Suprapubic skin (tissue), 4 donors: ENCODE measurements at regions not wholly inside any gene's neighbourhood (a gene's known extent, or its start where the extent isn't known, plus 50 kb on each side); places are given as distances from the start of the nearest gene placed in this dataset.

Experiments used
- DNase-seq, 2 donors: peaks; one replicate each; pipeline ENCODE4 v3.0.0-alpha.2; 2019; ENCODE audit warnings: low spot score in 2 of 2
- H3K27ac ChIP-seq: fragments of 200-600 bp; sonication (generic); one replicate; pipeline ENCODE4 v1.5.1; 2019
- H3K27me3 ChIP-seq: fragments of 200-600 bp; sonication (generic); one replicate; pipeline ENCODE4 v1.5.1; 2019
- H3K36me3 ChIP-seq: fragments of 200-600 bp; sonication (generic); one replicate; pipeline ENCODE4 v1.5.1; 2019
- H3K4me1 ChIP-seq: fragments of 200-600 bp; sonication (generic); one replicate; pipeline ENCODE4 v1.5.1; 2019
- H3K4me3 ChIP-seq: fragments of 200-600 bp; sonication (generic); one replicate; pipeline ENCODE4 v1.5.1; 2019; ENCODE audit warnings: mild to moderate bottlenecking
- H3K9me3 ChIP-seq: fragments of 200-600 bp; sonication (generic); one replicate; pipeline ENCODE4 v1.5.1; 2019
- CTCF ChIP-seq, 2 donors: fragments of 200-600 bp in 1 of 2; fragments of 450-650 bp in 1 of 2; sonication (generic) in 1 of 2; IDR thresholded peaks; one replicate each; pipeline ENCODE4 v1.5.1; 2016 to 2019; ENCODE audit warnings: antibody characterized with exemption in 2 of 2, mild to moderate bottlenecking in 1 of 2, moderate library complexity in 1 of 2
- EP300 ChIP-seq: sonication (generic); formaldehyde crosslinking; IDR thresholded peaks from one replicate; pipeline ENCODE4 v1.6.1; 2017; ENCODE audit warnings: antibody characterized with exemption
- POLR2A ChIP-seq, 2 donors: fragments of 450-650 bp; IDR thresholded peaks; one replicate each; pipeline ENCODE4 v1.6.1; 2017; ENCODE audit warnings: antibody characterized with exemption in 2 of 2, mild to moderate bottlenecking in 2 of 2, moderate library complexity in 2 of 2
- POLR2AphosphoS5 ChIP-seq, 3 donors: sonication (generic); formaldehyde crosslinking; IDR thresholded peaks; one replicate each; pipeline ENCODE4 v1.6.1; 2017; ENCODE audit warnings: antibody characterized with exemption in 3 of 3
- WGBS: methylation state at CpG from one replicate; pipeline ENCODE4 v1.1.5; 2018; 5-methylcytosine and 5-hydroxymethylcytosine counted together

DNA sequence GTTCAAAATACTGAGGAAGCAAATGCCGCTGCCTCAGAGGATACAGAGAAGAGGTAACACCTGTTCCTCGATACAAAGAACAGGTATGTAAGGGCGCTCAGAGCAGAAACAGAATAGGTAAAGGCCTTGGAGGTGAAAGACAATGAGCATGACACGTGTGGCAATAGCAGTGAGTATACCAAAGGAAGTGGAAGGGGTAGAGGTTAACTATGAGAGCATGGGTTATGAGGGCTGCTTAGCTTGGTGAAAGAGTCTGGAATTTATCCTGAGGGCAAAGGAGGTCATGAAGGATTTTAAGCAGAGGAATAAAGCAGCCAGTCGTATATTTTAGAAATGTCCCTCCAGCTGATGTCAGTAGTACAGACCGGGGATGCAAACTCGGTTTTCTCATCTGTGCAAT lies 269.8 kb upstream of the ZNF462 start:
- TF ChIP-seq CTCF (IDR thresholded peaks at IDR 0.05) (no peak), POLR2AphosphoS5 (IDR thresholded peaks at IDR 0.05) (no peak), EP300 (no peak), POLR2A (IDR thresholded peaks at IDR 0.05) (no peak)

DNA sequence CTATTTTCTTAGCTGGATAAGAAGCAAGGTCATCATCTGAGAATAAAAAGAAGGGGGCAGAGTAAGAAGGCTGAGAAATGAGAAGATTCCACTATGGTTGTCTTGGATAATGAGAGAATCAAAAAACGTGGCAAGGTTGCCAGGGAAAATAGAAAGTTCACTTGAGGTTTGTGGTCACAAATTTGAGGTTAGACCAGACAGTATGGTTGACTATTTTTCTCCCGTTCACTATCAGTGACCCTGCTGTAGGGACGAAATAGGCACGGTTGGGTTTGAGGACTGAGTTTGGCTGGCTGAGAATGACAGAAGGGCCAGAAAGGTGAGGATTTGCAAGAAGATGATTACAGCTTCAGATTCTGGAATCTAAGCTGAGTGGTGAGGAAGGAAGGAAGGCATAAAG lies 266.0 kb upstream of the ZNF462 start:
- Histone ChIP-seq H3K9me3 (no peaks in the 10 kb centered on the region), H3K27ac (no peak overlapping the region), H3K36me3 (no peaks in the 10 kb centered on the region), H3K4me3 (no peak overlapping the region), H3K4me1 (no peaks in the 10 kb centered on the region), H3K27me3 (no peaks in the 10 kb centered on the region)
- 65% methylated on average over 4 of the region's 4 CpGs for WGBS
- DNase-seq, result no peak
- TF ChIP-seq EP300, result no peak
- no peak for TF ChIP-seq POLR2A (IDR thresholded peaks at IDR 0.05)
- no peak for TF ChIP-seq POLR2AphosphoS5 (IDR thresholded peaks at IDR 0.05)
- no peak for TF ChIP-seq CTCF (IDR thresholded peaks at IDR 0.05)

More for the DNA sequence above, 269.8 kb upstream of the ZNF462 start:
- no peak for DNase-seq
- H3K4me3 ChIP-seq, result no peak overlapping the region
- H3K9me3 ChIP-seq, result no peaks in the 10 kb centered on the region
- H3K36me3 ChIP-seq, result no peaks in the 10 kb centered on the region
- WGBS, result 73% methylated on average over 7 of the region's 7 CpGs
- no peaks in the 10 kb centered on the region for H3K27me3 ChIP-seq
- H3K4me1 ChIP-seq, result peaks cover 10% of the 10 kb centered on the region
- no peak overlapping the region for H3K27ac ChIP-seq

DNA sequence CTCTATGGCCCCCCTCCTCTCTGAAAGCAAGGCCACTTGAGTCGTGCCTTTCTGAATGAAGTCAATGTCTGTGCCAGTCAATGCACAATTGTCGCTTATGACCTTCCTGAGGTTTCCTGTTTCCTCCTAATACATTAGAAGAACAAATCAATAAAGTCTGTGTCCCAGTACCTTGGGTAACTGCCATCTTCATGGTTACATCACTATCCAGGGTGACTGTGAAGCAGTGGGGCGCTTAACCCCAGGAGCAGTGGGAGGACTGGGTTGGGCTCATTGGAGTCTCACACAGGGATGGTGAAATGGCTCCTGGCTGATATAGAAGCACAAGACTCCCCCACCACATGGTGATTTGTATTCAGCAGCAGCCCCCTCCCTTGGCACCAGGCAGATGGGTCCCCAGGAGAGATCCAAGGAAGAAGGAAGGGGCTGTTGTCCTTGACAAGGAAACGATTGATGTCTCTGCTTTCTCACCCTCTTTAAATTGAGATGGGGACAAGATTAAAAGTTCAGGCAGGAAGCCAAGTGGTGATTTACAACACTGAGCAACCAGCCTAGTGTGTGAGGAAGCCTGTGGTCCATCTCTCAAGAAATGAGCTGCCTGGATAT lies 261.9 kb upstream of the ZNF462 start:
- no peaks in the 10 kb centered on the region for H3K27me3 ChIP-seq
- TF ChIP-seq CTCF (IDR thresholded peaks at IDR 0.05), result no peak
- TF ChIP-seq POLR2AphosphoS5 (IDR thresholded peaks at IDR 0.05), result no peak
- TF ChIP-seq POLR2A (IDR thresholded peaks at IDR 0.05), result no peak
- no peak for TF ChIP-seq EP300
- no peak overlapping the region for H3K4me3 ChIP-seq
- H3K4me1 ChIP-seq, result no peaks in the 10 kb centered on the region
- 66% methylated on average over 4 of the region's 4 CpGs for whole genome bisulfite sequencing
- no peak for DNase-seq
- no peaks in the 10 kb centered on the region for H3K36me3 ChIP-seq
- H3K9me3 ChIP-seq, result no peaks in the 10 kb centered on the region
- no peak overlapping the region for H3K27ac ChIP-seq

DNA sequence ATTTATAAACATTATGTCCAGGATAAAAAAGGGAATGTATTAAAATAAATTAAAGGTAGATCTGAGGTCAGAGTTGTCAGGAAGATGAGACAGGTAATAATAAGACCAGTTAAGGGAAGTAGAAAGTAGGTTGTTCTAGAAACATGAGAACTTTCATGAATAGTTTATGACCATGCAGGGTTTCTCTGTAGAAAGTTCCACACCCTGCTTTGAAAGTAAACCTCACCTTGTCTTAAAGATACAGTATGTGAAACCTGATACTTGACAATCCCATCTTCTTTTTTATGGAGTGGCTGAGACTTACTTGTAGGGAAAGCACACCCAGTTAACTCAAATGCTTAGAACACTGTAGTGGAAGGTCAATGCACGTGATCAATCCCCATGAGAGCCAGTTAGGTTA lies 260.6 kb upstream of the ZNF462 start:
- H3K36me3 ChIP-seq, result no peaks in the 10 kb centered on the region
- TF ChIP-seq CTCF (IDR thresholded peaks at IDR 0.05), result no peak
- no peak for TF ChIP-seq POLR2AphosphoS5 (IDR thresholded peaks at IDR 0.05)
- TF ChIP-seq POLR2A (IDR thresholded peaks at IDR 0.05), result no peak
- TF ChIP-seq EP300, result no peak
- 82% methylated on average over 1 of the region's 1 CpG for WGBS
- no peaks in the 10 kb centered on the region for H3K27me3 ChIP-seq
- no peaks in the 10 kb centered on the region for H3K9me3 ChIP-seq
- no peak overlapping the region for H3K4me3 ChIP-seq
- DNase-seq, result no peak
- no peak overlapping the region for H3K27ac ChIP-seq
- H3K4me1 ChIP-seq, result no peaks in the 10 kb centered on the region

DNA sequence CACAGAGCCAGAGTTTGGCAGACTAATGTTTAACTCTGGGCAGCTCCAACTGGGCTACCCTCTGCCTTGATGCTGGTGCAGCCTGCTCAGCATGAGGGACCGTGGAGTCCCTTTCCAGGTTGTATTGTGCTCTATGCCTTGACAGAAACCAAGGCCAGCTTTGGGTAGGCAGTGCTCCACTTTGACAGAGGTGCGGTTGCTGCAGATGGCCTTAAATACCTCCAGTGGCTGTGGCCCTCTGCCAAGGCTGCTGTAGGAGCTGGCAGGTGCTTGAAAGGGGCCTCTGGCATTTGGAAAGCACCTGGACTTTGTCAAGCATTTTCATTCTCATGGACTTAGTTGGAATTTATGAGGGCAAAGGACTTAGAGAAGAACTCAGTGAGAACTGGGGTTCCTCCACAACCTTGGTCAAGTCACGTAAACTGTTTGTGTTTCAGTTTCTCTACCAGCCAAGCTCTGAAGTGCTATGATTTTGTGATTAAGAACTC lies 249.7 kb upstream of the ZNF462 start:
- H3K4me3 ChIP-seq, result no peak overlapping the region
- DNase-seq, result no peak
- H3K27ac ChIP-seq, result no peak overlapping the region

More for the DNA sequence above, 249.7 kb upstream of the ZNF462 start:
- WGBS, result 68% methylated on average over 3 of the region's 3 CpGs
- Histone ChIP-seq H3K36me3 (no peaks in the 10 kb centered on the region), H3K27me3 (no peaks in the 10 kb centered on the region), H3K4me1 (peaks cover 7% of the 10 kb centered on the region), H3K9me3 (no peaks in the 10 kb centered on the region)
- TF ChIP-seq POLR2AphosphoS5 (IDR thresholded peaks at IDR 0.05) (no peak), POLR2A (IDR thresholded peaks at IDR 0.05) (no peak), CTCF (IDR thresholded peaks at IDR 0.05) (no peak), EP300 (no peak)
